Keratinocyte (primary cell): ENCODE measurements at regions not wholly inside any gene's neighbourhood (a gene's known extent, or its start where the extent isn't known, plus 50 kb on each side); places are given as distances from the start of the nearest gene placed in this dataset.

Source experiments
- EZH2 ChIP-seq: IDR thresholded peaks from one replicate; pipeline ENCODE4 v1.6.1; 2012; ENCODE audit warnings: inconsistent platforms, mild to moderate bottlenecking, low read length, moderate library complexity
- TF ChIP-seq, protein P1 (sequence below), 3 experiments: IDR thresholded peaks in 1 of 3; conservative IDR thresholded peaks in 1 of 3; optimal IDR thresholded peaks in 1 of 3; 2 replicates in 2 of 3; 3 replicates in 1 of 3; pipeline versions ENCODE3 to v1.5.1; 2011; ENCODE audit warnings: low read length in 3 of 3, mild to moderate bottlenecking in 3 of 3, moderate library complexity in 2 of 3, control low read depth in 1 of 3, inconsistent platforms in 1 of 3; ENCODE audit not compliant: insufficient read depth in 2 of 3; ENCODE audit errors: extremely low read depth in 1 of 3

DNA sequence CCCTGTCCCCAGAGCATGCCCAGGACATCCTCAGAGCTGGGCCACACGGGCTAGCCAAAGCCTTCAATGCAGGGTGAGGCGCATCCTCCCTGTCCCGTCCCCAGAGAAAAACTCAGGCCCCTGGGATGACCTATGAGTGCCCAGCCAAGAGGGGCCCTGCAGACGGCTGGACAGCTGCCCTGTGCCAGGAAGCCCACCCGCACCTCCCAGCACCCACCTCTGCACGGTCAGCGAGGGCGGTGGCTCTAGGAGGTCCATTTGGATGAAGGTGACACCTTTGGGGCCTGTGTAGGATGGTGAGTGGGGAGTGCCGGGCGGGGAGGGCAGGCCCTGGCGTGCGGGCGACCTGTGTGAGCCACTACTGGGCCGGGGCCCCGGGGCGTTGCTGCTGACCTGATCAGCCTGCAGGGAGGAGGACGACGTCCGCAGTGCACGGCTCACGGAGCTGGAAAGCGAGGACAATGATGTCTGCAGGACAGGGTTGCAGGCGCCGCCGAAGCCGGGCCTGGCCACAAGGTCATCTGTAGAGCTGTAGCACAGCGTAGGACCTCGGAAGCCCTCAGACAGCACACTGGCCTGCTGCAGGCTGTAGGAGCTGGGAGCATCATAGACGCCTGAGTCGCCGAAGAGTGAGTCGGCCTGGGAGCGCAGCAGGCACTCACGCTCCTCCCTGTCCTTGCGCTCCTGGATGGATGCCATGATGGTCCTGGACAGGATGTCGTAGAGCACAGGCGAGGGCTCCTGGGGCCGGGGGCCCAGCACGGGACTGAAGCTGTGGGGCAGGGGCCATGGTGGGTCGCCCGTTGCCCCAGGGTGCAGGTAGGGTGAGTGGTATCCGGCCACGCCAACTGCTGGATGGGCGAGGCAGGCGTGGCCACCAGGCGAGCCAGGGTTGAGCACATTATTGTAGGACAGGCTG lies 180.5 kb downstream of the IGLL1 start:
- TF ChIP-seq, protein P1, sequence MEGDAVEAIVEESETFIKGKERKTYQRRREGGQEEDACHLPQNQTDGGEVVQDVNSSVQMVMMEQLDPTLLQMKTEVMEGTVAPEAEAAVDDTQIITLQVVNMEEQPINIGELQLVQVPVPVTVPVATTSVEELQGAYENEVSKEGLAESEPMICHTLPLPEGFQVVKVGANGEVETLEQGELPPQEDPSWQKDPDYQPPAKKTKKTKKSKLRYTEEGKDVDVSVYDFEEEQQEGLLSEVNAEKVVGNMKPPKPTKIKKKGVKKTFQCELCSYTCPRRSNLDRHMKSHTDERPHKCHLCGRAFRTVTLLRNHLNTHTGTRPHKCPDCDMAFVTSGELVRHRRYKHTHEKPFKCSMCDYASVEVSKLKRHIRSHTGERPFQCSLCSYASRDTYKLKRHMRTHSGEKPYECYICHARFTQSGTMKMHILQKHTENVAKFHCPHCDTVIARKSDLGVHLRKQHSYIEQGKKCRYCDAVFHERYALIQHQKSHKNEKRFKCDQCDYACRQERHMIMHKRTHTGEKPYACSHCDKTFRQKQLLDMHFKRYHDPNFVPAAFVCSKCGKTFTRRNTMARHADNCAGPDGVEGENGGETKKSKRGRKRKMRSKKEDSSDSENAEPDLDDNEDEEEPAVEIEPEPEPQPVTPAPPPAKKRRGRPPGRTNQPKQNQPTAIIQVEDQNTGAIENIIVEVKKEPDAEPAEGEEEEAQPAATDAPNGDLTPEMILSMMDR (optimal IDR thresholded peaks at IDR 0.05 in 1 of 3, IDR thresholded peaks at IDR 0.05 in 1 of 3, conservative IDR thresholded peaks at IDR 0.05 in 1 of 3; ENCODE audit: extremely low read depth in 1 of 3, insufficient read depth in 2 of 3, low read length in 3 of 3), result no peak
- TF ChIP-seq EZH2, result no peak
